Epithelial cell of prostate (primary cell): ENCODE measurements at regions not wholly inside any gene's neighbourhood (a gene's known extent, or its start where the extent isn't known, plus 50 kb on each side); places are given as distances from the start of the nearest gene placed in this dataset.

ENCODE experiments used
- DNase-seq: peaks from one replicate; pipeline ENCODE4 v3.0.0-alpha.2; 2011; ENCODE audit warnings: low read depth, low spot score
- H3K27ac ChIP-seq: fragments of 450-650 bp; 2 replicates; pipeline ENCODE4 v1.5.1; 2017; ENCODE audit warnings: mild to moderate bottlenecking

- DNase-seq, result no peak
- H3K27ac ChIP-seq, result no peak overlapping the region
Observed at GRCh38 chr16:62648256-62648655, 612.0 kb upstream of the CDH8 start.

GRCh38 chr16:62644030-62644812, 608.0 kb upstream of the CDH8 start:
- DNase-seq, result no peak
- H3K27ac ChIP-seq, result no peak overlapping the region

- no peak overlapping the region for H3K27ac ChIP-seq
- no peak for DNase-seq
Observed at GRCh38 chr16:62642677-62643076, 606.4 kb upstream of the CDH8 start.

- H3K27ac ChIP-seq, result no peak overlapping the region
- no peak for DNase-seq
Observed at GRCh38 chr16:62639890-62640289, 603.7 kb upstream of the CDH8 start.

- no peak for DNase-seq
- H3K27ac ChIP-seq, result no peak overlapping the region
Observed at GRCh38 chr16:62638964-62639870, 603.0 kb upstream of the CDH8 start.

- DNase-seq, result no peak
- no peak overlapping the region for H3K27ac ChIP-seq
Observed at GRCh38 chr16:62638324-62638911, 602.2 kb upstream of the CDH8 start.

GRCh38 chr16:62625326-62625725, 589.1 kb upstream of the CDH8 start:
- no peak overlapping the region for H3K27ac ChIP-seq
- no peak for DNase-seq

- DNase-seq, result no peak
- H3K27ac ChIP-seq, result no peak overlapping the region
Observed at GRCh38 chr16:62620275-62620674, 584.0 kb upstream of the CDH8 start.

- no peak overlapping the region for H3K27ac ChIP-seq
- no peak for DNase-seq
Observed at GRCh38 chr16:62615526-62615925, 579.3 kb upstream of the CDH8 start.

GRCh38 chr16:62610291-62610690, 574.1 kb upstream of the CDH8 start:
- no peak overlapping the region for H3K27ac ChIP-seq
- no peak for DNase-seq

- H3K27ac ChIP-seq, result no peak overlapping the region
- no peak for DNase-seq
Observed at GRCh38 chr16:62602790-62603189, 566.6 kb upstream of the CDH8 start.

- DNase-seq, result no peak
- no peak overlapping the region for H3K27ac ChIP-seq
Observed at GRCh38 chr16:62597875-62598274, 561.6 kb upstream of the CDH8 start.

GRCh38 chr16:62596584-62596983, 560.3 kb upstream of the CDH8 start:
- DNase-seq, result no peak
- H3K27ac ChIP-seq, result no peak overlapping the region

- DNase-seq, result no peak
- H3K27ac ChIP-seq, result no peak overlapping the region
Observed at GRCh38 chr16:62596125-62596524, 559.9 kb upstream of the CDH8 start.

- no peak overlapping the region for H3K27ac ChIP-seq
- no peak for DNase-seq
Observed at GRCh38 chr16:62586128-62586862, 550.1 kb upstream of the CDH8 start.

GRCh38 chr16:62585041-62585545, 548.9 kb upstream of the CDH8 start:
- DNase-seq, result no peak
- H3K27ac ChIP-seq, result no peak overlapping the region

GRCh38 chr16:62583414-62583813, 547.2 kb upstream of the CDH8 start:
- no peak overlapping the region for H3K27ac ChIP-seq
- DNase-seq, result no peak

GRCh38 chr16:62573466-62573865, 537.2 kb upstream of the CDH8 start:
- DNase-seq, result no peak
- no peak overlapping the region for H3K27ac ChIP-seq

GRCh38 chr16:62568926-62569325, 532.7 kb upstream of the CDH8 start:
- DNase-seq, result no peak

GRCh38 chr16:62565706-62566105, 529.5 kb upstream of the CDH8 start:
- H3K27ac ChIP-seq, result no peak overlapping the region
- no peak for DNase-seq

More at GRCh38 chr16:62568926-62569325, 532.7 kb upstream of the CDH8 start:
- H3K27ac ChIP-seq, result no peak overlapping the region
